ENCODE measurements at regions not wholly inside any gene's neighbourhood (a gene's known extent, or its start where the extent isn't known, plus 50 kb on each side); places are given as distances from the start of the nearest gene placed in this dataset.

DNA sequence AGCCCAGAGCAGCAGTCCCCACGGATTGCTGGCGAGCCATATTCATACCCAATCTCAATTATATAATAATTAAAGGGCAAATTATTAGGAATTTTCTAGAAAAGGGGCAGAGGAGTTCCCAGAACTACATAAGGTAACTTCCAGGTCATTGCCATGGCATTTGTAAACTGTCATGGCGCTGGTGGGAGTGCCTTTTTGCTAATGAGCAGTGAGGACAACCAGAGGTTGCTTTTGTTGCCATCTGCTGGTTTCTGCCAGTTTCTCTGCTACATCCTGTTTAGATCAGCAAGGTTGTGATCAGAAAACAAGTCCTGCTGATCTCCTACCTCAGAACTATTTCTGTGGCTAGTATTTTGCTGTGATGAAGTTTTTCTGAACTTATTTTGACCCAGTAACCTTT is 159.8 kb upstream of the PIEZO2 start:
- no peak for DNase-seq

DNA sequence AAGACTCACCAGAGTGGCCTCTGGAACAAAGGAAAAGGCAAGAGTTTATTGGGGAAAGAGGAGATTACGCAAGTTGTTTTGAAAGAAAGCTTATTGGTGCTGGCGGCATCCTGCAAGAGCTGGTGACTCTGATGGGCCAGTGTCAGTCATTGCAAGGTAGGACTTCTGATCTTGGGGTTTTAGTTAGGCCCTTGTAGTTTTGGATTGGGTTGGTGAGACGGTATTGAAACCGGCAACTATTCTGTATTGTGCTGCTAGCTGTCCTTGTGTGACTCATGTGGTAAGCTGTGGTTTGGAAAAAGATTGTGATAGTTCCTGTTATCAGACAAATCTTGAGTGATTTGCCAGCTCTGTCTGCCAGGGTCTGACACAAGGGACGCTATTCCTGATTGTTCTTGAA is 159.1 kb upstream of the PIEZO2 start:
- no peak for DNase-seq

DNA sequence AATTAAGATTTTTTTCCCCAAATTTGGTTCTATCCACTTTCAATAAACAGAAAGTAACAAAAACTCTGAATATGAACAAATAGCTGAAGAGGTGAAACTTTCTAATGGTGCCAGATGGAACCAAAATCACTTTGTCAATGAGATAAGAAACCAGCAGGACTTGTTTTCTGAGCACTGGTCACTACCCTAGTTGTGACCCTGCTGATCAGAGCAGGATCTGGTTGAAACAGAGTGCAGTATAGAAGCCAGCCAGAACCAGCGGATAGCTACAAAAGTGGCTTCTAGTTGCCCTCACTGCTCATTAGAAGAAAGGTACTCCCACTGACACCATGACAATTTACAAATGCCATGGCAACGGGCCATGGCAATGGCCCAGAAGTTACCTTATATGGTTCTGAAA is 158.3 kb upstream of the PIEZO2 start:
- DNase-seq: no peak

DNA sequence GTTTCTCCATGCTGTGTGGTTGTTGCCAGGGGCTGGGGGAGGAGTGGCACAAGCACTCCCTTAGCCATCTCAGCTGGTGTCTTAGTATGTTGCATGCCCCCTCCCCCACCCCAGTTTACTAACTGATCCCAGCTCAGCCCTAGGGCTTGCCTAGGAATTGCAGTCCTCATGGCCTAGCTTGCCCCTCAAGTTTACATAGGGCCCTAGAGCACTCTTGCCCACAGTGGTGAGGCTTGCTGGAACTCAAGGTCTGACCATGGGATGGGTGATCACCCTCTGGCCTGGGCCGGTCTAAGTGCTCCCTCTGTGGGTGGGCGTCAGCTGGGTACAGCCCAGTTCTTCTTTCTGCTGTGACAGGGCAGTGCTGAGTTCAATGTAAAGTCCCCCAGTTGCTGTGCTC is 156.1 kb upstream of the PIEZO2 start:
- DNase-seq: no peak

DNA sequence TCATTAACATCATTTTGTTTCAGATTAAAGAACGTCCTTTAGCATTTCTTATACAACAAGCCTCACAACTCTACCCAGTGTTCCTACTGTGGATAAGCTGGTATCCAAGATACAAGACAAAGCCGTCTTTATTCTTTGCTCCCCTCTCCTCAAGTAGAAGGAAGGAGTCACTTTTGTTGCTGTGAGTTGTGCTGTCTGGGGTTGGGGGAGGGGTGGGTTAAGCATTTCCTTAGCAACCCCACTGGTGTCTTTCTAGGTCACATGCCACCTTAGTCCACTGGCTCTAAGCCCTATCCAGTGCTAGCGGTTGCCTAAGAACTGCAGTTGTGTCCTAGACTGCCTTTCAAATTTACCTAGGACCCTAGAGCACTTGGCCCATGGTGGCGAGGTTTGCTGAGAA is 155.6 kb upstream of the PIEZO2 start:
- DNase-seq: no peak

DNA sequence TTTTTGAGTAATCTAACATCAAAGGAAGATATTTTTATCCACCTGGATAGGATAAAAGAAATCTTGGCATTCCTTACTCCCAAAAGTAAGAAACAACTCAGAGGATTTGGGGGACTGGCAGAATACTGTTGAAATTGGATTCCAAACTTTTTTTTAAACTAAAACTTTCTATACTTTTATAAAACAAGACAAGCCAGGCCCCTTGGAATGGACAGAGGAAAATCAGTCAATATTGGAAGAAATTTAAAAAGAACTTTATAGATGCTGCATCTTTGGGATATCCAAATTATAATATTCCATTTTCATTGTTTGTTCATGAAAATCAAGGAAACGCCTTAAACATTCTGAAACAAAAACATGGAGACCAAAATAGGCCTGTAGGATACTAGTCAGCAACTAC is 147.6 kb upstream of the PIEZO2 start:
- DNase-seq: no peak

DNA sequence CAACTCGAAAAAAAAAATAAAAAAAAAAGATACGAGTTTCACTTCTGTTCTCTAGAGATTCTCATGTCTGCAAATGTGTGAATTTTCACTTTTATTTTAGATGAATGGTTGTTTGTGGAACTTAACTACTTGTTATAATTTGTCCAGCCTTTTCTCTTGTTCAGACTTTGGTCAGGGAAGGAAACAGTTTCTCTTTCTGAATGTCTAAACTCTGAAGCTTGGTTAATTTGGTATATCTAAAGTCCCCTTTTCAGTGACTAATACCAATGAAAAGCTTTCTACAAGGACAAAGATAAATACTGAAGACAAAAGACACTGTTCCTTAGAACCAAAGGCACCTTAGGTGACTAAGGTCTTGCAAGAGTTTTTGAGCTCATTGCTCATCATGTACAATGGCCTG is 144.4 kb upstream of the PIEZO2 start:
- DNase-seq: no peak

DNA sequence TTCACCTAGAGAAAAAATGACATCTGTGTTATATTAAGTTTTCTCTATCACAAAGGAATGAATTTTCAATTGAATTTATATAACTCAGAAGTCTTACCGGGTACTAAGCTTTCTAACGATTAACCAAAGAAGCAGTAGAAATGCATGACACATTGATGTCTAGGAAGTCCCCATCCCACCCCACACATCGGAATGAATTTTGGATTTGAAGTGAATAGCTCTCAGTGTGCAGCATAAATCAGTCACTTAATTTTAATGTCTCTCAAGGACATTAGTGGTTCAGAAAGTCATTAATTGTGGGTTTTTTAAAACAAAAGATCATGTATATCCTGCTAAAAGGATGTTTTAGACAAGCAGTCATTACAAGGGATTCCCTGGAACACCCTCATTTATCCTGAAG is 141.4 kb upstream of the PIEZO2 start:
- no peak for DNase-seq

DNA sequence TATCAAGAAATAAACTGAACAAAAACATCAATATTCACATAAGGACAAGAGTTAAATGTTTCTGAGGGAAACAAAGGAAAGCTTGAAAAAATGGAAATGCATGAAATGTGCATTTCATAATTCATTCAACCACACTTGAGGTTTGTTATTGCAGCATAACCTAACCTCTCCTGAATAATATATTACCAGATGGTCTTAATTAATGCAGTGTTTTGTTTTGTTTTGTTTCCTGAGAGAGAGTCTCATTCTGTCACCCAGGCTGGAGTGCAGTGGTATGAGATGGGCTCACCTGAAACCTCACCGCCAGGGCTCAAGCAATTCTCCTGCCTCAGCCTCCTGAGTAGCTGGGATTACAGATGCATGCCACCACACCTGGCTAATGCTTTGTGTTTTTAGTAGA is 139.9 kb upstream of the PIEZO2 start:
- no peak for DNase-seq

DNA sequence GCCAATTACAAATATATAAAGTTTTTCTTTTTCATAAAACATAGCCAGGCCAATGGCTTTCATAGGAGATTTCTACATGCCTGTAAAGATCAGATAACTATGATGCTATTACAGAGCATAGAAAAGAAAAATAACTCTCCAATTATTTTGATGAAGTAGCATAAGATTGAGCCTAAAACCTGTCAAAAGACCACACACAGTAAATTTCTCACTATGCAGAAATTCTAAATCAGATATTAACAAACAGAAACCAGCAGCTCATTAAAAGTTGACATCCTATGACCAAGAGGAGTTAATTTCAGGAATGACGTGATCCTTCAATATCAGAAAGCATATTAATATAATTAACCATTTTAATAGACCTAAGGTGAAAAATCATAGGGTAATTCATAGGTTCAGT is 139.0 kb upstream of the PIEZO2 start:
- no peak for DNase-seq

DNA sequence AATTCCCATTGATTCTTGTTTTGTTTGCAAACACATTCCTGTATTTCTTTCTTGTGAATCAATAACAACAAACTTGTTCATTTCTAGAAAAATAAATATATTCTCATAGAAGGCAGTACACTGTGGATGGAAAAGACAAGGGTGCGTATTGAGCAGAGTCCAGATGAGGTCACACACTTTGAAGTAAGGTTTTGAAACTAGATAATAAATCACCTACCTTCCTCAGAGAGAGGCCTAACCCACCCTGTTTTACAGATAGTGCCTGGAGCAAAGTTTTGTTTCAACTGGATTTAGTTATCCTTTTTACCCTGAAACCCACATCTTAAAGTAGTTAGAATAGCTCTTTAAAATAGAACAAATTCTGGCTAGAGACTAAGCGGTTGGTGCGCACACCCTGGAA is 137.1 kb upstream of the PIEZO2 start:
- no peak for DNase-seq

DNA sequence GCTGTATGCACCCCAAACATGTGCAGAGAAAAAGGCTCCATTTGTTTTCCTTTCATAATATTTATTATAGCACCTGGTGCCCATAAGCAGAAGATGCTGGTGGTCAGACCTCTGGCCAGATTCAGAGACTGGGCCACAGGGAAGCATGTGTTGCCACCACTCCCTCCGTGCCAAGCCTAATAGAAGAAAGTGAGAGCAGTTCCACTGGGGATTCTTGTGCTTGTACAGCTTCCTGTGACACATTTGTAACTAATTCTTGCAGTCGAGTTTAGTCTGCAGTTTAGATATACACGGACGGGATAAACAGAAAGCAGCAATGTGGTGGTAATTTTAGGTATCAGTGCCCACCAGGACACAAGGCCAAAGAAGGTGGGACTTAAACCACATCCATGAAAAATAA is 135.4 kb upstream of the PIEZO2 start:
- DNase-seq: no peak

DNA sequence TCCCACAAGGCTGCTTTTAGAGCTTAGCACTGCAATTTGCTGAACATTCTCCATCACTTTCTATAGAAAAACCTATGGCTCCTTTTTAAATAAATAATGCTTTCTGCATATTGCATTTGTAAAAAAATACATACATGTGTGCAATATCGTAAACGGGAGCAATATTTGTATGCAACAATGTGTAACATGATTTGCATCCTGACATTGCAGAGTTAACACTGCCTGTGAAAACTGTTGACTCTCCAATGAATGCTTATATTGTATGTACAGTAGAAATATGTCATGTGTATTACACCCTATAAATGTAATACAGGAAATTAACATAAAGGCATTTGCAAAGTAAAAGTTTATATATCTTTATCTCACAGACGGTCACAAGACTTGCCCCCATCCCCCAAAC is 135.0 kb upstream of the PIEZO2 start:
- DNase-seq: no peak

DNA sequence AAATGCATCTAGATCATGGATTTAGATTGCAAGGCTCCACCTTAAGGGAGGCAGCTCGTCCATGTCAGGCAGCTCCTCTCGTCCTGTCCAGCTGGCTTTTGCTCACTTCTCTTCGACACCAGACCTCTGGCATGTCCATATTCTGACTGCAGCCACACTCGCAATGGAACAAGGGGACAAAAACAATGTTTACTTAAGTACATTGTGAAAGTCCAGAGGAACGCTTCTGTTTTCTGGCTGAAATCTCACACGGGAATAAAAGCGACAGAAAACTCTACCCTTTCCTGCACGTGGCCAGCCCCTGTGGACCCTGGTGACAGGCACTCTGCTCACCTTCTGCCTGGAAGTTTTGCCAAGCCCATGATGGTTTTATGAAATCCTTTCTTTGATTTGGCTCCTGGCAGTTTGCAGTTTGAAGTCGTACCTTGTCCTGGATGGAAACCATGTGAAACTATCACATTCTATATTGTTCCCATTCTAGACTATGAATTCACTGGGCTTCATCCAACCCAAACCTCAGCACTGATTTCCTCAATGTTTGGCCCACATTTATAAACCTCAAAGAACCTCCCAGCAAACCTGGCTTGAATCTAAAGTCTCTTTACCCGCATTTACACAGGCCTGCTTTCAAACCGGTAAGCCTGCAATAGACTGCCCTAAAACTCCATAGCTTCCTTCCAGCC is 134.3 kb upstream of the PIEZO2 start:
- no peak for DNase-seq

DNA sequence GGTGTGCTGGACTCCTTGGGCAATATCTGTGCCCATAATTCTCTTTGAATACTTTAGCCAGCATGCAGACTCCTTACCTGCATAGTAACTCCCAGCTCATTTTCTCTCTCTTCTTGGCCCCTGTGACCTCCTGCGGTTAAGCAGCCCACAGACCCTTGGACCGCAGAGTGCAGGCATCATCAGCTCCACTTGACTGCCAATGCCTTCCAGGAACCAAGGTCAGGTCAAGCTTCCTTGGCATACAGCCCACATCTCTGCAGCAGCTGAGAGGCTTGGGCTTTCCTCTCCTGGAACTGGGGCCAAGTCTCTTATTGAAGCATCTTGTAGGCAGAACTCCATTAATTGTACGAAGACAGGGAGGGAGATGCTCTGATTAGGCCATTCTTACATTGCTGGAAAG is 130.1 kb upstream of the PIEZO2 start:
- DNase-seq: no peak

DNA sequence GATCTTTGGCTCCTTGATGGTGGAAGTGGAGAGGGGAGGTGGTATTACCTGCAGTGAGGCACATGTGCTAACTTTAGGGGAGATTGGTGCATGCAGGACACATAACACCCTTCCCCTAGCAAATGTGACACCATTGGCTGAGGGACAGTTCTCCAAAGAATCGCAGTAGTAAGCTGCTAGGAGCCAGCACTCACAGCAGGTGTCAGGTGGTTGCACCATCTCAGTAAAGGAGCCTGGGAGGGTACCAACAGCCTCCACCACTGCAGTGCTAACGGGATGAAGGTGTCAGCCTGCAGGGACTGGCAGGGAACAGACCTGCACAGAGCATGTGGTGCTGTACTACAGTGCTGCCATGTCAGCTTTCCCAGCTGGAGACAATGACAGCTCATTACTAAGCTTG is 127.3 kb upstream of the PIEZO2 start:
- no peak for DNase-seq

DNA sequence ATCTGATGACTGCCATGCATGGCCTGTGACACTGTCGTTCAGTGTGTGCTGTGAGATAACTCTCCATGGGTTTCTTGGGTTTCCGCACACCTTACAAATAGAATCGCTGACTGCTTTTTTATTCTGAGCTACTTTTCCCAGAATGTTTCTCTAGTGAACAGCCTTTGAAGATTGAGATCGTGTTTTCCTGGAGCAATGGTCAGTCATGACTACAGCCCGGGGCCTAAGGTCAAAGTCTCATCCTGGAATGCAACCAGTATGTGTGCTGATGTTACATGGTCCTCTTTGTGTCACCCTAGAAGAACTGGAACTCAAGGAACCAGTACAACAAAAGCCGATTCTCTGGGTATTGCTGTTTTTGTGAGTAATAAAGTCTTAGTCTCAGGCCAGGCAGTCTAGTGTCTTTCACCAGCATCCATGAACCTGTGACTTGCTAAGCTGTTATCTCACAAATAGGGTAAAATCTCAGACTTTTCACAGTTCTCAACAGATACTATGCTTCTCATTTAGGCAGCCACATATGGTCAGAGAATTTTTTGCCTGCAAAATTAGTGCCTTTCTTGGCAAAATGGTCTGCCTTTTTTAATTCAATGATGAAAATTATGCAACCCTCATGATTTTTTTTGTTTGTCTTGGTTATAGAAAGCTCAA is 124.9 kb upstream of the PIEZO2 start:
- DNase-seq: no peak

DNA sequence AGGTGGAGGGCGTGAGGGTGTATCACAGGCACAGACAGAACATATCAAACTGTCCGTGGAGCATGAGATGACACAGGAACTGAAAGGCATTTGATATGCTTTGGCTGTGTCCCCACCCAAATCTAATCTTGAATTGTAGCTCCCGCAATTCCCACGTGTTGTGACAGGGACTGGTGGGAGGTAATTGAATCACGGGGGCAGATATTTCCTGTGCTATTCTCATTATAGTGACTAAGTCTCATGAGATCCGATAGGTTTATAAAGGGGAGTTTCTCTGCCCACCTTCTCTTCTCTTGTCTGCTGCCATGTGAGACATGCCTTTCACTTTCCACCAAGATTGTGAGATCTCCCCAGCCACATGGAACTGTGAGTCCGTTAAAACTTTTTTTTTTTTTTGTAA is 123.1 kb upstream of the PIEZO2 start:
- no peak for DNase-seq

DNA sequence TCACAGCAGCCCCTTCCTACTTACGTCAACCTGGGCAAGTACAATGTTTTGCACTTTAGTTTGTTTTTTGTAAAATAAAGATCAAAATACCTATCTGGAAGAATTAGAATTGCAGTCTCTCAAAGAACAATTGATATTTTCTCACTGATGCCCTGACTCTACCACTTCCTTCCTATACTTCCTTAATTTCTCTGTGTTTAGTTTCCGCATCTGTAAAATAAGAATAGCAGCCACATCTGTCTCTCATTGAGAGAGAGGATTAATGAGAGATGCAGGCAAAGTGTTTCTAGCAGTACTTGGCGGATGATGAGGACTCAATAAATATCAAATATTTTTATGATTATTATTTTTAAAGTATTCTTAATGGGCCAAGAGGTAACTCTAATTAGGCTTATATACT is 122.6 kb upstream of the PIEZO2 start:
- no peak for DNase-seq

DNA sequence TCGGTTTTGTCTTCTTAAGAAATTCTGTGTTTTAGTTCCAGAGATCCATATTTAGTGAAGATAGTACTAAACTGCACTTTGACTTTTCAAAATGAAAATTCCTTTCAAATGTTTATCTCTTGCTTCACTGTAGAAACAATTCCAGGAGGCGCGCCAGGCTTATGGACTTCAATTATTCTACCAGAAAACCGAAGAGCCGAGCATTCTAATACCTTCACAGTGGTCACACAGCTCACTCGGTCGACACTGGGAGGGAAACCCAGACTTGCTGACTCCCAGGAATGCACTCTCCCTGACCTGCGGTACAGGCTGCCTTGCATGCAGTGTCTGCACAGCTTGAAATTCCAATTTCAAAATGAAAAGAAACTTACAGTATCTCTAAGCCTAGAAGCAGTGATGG is 119.9 kb upstream of the PIEZO2 start:
- DNase-seq: no peak

DNA sequence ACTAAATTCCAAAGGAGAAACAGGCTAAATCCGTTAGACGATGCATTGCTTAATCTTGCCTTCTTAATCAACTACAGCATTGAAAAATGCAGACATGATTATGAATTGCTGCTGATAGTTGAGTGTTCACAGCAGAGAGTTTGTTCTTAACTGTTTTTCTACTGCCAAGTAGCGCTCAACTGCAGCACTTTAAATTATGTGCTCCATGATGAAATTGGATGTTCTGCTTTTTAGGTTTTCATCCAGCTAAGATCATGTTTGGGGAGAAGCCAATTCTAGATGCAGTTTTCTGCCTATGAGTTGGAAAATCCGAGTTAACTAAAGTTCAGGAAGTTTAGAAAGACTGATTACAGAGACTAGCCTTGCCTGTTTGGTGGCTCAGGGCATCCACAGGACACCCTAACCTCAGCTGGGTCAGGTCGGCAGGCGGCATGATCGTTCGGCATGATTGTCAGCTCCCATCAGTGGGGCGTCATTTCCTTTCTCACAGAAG is 119.4 kb upstream of the PIEZO2 start:
- no peak for DNase-seq

DNA sequence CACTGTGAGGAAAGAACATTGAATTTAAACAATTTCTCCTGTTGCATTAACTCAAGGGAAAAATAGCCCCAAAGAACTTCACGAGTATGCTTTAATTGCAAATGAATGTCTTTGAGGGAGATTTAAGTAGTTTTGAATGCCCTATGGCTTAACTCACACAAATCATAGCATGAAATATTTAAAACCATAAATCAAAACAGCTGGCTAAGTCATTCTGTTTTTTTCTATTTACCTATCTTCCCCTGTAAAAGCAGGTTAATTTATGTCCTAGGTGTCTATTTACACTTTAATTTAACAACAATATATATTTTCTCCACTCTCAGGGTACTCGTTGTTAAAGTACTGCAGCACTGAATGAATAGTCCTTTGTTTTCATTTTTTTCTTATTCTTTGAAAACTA is 118.8 kb upstream of the PIEZO2 start:
- no peak for DNase-seq

DNA sequence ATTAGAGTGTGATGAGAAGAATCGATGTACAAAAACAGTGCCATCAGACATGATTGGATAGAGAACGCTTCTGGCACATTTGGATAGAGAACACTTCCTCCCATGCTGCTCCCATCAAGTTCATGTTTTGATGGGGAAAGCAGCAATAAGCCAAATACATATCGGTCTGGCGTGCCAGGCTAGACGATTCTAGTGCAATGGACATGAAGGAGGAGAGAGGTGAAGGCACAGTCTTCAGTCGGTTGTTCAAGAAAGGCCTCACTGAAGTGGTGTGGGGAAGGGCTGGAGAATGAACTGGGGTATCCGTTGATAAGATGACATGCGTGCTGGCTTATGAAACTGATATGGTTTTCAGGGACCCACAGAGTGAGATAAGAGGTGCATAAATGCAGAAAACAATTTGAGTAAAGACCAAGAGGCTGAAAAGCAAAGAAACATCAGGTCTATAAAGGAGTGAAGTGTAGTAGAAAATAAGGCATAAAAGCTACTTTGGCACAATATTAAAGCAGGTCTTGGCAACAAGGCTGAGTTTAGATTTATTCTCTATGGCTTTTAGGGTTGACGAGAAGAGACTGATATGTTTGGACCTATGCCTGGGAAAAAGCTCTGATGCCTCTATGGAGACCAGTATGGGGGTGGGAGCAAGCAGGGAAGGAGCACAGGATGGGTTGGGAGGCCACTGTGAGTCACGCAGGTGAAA is 117.6 kb upstream of the PIEZO2 start:
- DNase-seq: no peak

DNA sequence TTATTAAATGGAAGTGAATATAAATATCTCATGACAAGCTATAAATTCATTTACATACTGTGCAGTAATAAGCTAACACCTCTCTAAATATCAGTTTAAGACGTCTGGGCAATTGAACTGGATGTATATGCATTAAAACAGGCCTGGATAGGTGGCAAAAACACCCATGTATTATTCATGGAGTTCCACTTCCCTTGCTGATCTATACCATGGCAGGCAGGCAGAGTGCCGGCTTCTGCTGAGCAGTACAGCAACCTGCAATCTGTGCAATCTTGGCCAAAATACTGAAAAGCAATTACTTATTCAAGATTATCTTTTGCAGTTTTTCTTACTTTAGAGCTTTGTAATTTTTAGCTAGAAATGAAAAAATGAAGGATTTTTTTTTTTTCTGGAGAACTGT is 112.1 kb upstream of the PIEZO2 start:
- DNase-seq: no peak

Measured in NCI-H1105 treated with DMSO at 0.1 percent for 48 hours (cell line).